Neural cell (in vitro differentiated cells): ENCODE measurements at regions not wholly inside any gene's neighbourhood (a gene's known extent, or its start where the extent isn't known, plus 50 kb on each side); places are given as distances from the start of the nearest gene placed in this dataset.

Experiments used
- H2AFZ ChIP-seq: fragments of 200-600, 300-800 bp; sonication (generic), shearing (Covaris generic); 2 replicates; pipeline ENCODE4 v1.6.0; 2014; ENCODE audit warnings: low read depth, mild to moderate bottlenecking, antibody characterized with exemption, low read length, moderate library complexity
- H3F3A ChIP-seq: fragments of 200-600 bp; shearing (Covaris generic); 2 replicates; pipeline ENCODE4 v1.6.1; 2016; ENCODE audit warnings: mild to moderate bottlenecking, moderate library complexity, mixed read lengths, antibody characterized with exemption, low read length; ENCODE audit not compliant: insufficient read depth, poor library complexity, severe bottlenecking
- H3K27ac ChIP-seq: fragments of 200-600, 300-800 bp; sonication (generic), shearing (Covaris generic); 2 replicates; pipeline ENCODE4 v1.5.1; 2014; ENCODE audit warnings: mild to moderate bottlenecking, low read length, moderate library complexity
- H3K27me3 ChIP-seq: fragments of 300-800, 200-600 bp; sonication (generic), shearing (Covaris generic); 2 replicates; pipeline ENCODE4 v1.6.0; 2014; ENCODE audit warnings: mild to moderate bottlenecking, low read depth, low read length, moderate library complexity; ENCODE audit not compliant: insufficient read depth
- H3K36me3 ChIP-seq: fragments of 300-800, 200-600 bp; sonication (generic), shearing (Covaris generic); 2 replicates; pipeline ENCODE4 v1.5.1; 2014; ENCODE audit warnings: mild to moderate bottlenecking, antibody characterized with exemption, low read length, moderate library complexity; ENCODE audit not compliant: insufficient read depth
- H3K4me2 ChIP-seq: fragments of 300-800, 200-600 bp; sonication (generic), shearing (Covaris generic); 2 replicates; pipeline ENCODE4 v1.6.0; 2014; ENCODE audit warnings: mild to moderate bottlenecking, low read length
- H3K4me3 ChIP-seq: fragments of 300-800, 200-600 bp; sonication (generic), shearing (Covaris generic); 2 replicates; pipeline ENCODE4 v1.5.1; 2014; ENCODE audit warnings: mild to moderate bottlenecking, low read length, moderate library complexity
- H3K79me2 ChIP-seq: fragments of 200-600 bp; shearing (Covaris generic); replicated peaks from 2 replicates; pipeline ENCODE4 v1.6.0; 2014; ENCODE audit warnings: mild to moderate bottlenecking, low read length, moderate library complexity; ENCODE audit not compliant: insufficient read depth
- H3K9ac ChIP-seq: fragments of 300-800, 200-600 bp; sonication (generic), shearing (Covaris generic); 2 replicates; pipeline ENCODE4 v1.6.1; 2016; ENCODE audit warnings: mild to moderate bottlenecking, low read length, mixed read lengths
- H3K9me2 ChIP-seq: fragments of 200-600 bp; shearing (Covaris generic); 2 replicates; pipeline ENCODE4 v1.6.1; 2016; ENCODE audit warnings: mild to moderate bottlenecking, low read length, mixed read lengths; ENCODE audit not compliant: insufficient read depth
- H3K9me3 ChIP-seq: fragments of 200-600, 300-800 bp; sonication (generic), shearing (Covaris generic); 2 replicates; pipeline ENCODE4 v1.6.1; 2016; ENCODE audit warnings: mild to moderate bottlenecking, mixed run types, low read length, moderate library complexity, mixed read lengths
- H4K20me1 ChIP-seq: fragments of 200-600 bp; shearing (Covaris generic); 2 replicates; pipeline ENCODE4 v1.6.1; 2016; ENCODE audit warnings: mild to moderate bottlenecking, mixed run types; ENCODE audit not compliant: insufficient read depth
- EP300 ChIP-seq: fragments of 450-650 bp; conservative IDR thresholded peaks from 2 replicates; pipeline ENCODE4 v1.6.1; 2014; ENCODE audit warnings: antibody characterized with exemption, mild to moderate bottlenecking, moderate library complexity; ENCODE audit not compliant: poor library complexity, severe bottlenecking
- EZH2 ChIP-seq: fragments of 200-600, 300-800 bp; shearing (Covaris generic), sonication (generic); IDR thresholded peaks from 2 replicates; pipeline ENCODE4 v1.6.1; 2014; ENCODE audit warnings: antibody characterized with exemption, low read length, borderline replicate concordance, mild to moderate bottlenecking; ENCODE audit not compliant: insufficient read depth, poor library complexity, severe bottlenecking
- MXI1 ChIP-seq: fragments of 450-650 bp; conservative IDR thresholded peaks from 2 replicates; pipeline ENCODE4 v1.6.1; 2014; ENCODE audit warnings: antibody characterized with exemption, mild to moderate bottlenecking; ENCODE audit not compliant: poor library complexity, severe bottlenecking
- POLR2AphosphoS5 ChIP-seq: IDR thresholded peaks from 2 replicates; pipeline ENCODE4 v1.6.1; 2012
- RAD21 ChIP-seq: fragments of 450-650 bp; conservative IDR thresholded peaks from 2 replicates; pipeline ENCODE4 v1.6.1; 2014; ENCODE audit warnings: antibody characterized with exemption, mild to moderate bottlenecking, moderate library complexity
- SMC3 ChIP-seq: fragments of 450-650 bp; conservative IDR thresholded peaks from 2 replicates; pipeline ENCODE4 v1.6.1; 2014; ENCODE audit warnings: antibody characterized with exemption, mild to moderate bottlenecking, moderate library complexity; ENCODE audit not compliant: poor library complexity
- TF ChIP-seq, protein P1 (sequence below): IDR thresholded peaks from 2 replicates; pipeline ENCODE4 v1.6.1; 2012; ENCODE audit warnings: borderline replicate concordance
- TF ChIP-seq, protein P2 (sequence below): fragments of 450-650 bp; IDR thresholded peaks from 2 replicates; pipeline ENCODE4 v1.5.1; 2014; ENCODE audit warnings: antibody characterized with exemption, mild to moderate bottlenecking, moderate library complexity; ENCODE audit not compliant: poor library complexity, severe bottlenecking

DNA sequence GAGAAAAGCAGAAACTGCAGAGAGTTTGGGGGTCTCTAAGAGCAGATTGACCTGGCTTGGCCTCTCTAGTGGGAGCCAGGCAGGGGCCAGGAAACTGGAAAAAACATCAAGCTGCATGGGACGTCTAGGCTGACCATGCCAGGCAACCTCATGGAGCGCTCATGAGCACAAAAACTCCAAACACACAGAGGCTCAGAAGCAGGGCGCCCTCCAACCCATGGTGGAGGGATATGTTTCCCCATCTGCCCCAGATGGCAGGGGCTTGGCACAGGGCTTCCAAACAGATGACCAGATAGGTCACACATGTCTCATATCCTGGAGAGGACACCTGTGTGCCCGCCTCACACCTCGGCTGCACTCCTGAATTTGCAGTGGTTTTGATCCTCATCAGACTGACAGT lies 879.0 kb downstream of the UQCRFS1 start:
- Histone ChIP-seq H3K9me3 (no peaks in the 10 kb centered on the region), H3K9ac (no peak overlapping the region), H3K27me3 (no peaks in the 10 kb centered on the region), H3K27ac (no peak overlapping the region), H3F3A (no peaks in the 10 kb centered on the region), H3K36me3 (no peaks in the 10 kb centered on the region), H3K4me2 (no peak overlapping the region), H3K9me2 (no peaks in the 10 kb centered on the region), H3K79me2 (no peaks in the 10 kb centered on the region), H3K4me3 (no peak overlapping the region), H2AFZ (no peak overlapping the region), H4K20me1 (no peaks in the 10 kb centered on the region)
- no peak for TF ChIP-seq EP300

DNA sequence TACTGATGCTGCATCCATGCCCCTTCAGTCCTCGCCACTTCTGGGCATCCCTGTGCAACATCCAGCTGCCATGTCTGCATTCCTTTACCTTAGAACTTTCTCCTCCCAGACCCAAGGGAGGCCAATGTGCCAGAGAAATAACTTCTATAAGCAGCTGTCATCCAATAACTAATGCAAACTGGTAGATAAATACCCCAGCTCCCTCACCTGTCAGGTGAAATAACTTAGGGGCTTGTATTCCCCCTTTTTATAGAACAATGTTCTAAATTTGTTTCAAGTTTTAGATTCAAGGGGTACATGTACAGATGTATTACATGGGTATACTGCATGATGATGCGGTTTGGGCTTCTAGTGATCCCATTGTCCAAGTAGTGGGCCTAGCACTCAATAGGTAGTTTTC lies 880.1 kb downstream of the UQCRFS1 start:
- Histone ChIP-seq H3K9ac (no peak overlapping the region), H3K4me2 (no peak overlapping the region), H3K9me2 (no peaks in the 10 kb centered on the region), H4K20me1 (no peaks in the 10 kb centered on the region), H3K36me3 (no peaks in the 10 kb centered on the region), H3K9me3 (no peaks in the 10 kb centered on the region), H3K79me2 (no peaks in the 10 kb centered on the region), H3K27me3 (no peaks in the 10 kb centered on the region), H3K27ac (no peak overlapping the region), H3F3A (no peaks in the 10 kb centered on the region), H3K4me3 (no peak overlapping the region), H2AFZ (no peak overlapping the region)
- TF ChIP-seq MXI1 (no peak), RAD21 (no peak)

DNA sequence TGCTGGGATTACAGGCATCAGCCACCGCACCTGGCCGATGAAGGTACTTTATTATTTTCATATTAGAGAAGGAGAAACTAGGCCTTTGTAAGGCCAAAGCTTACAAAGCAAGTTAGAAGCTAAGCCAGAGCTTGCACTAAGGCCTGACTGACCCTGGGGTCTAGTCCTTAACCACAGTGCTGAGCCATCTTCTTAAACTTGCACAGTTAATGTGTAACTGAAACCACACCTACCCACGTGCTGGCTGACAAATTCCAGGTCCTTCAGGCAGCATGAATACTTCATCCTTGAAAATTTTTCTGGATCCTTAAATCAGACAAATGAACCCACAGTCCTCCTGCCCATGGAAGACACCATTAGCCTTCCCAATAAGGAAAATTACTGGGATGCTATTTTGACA lies 880.6 kb downstream of the UQCRFS1 start:
- Histone ChIP-seq H4K20me1 (no peaks in the 10 kb centered on the region), H3K79me2 (no peaks in the 10 kb centered on the region), H3K27me3 (no peaks in the 10 kb centered on the region), H3K4me3 (no peak overlapping the region), H2AFZ (no peak overlapping the region), H3K9ac (no peak overlapping the region), H3K27ac (no peak overlapping the region), H3K36me3 (no peaks in the 10 kb centered on the region), H3K9me2 (no peaks in the 10 kb centered on the region), H3K4me2 (no peak overlapping the region), H3F3A (no peaks in the 10 kb centered on the region), H3K9me3 (no peaks in the 10 kb centered on the region)
- TF ChIP-seq MXI1: no peak
- TF ChIP-seq, protein P1, sequence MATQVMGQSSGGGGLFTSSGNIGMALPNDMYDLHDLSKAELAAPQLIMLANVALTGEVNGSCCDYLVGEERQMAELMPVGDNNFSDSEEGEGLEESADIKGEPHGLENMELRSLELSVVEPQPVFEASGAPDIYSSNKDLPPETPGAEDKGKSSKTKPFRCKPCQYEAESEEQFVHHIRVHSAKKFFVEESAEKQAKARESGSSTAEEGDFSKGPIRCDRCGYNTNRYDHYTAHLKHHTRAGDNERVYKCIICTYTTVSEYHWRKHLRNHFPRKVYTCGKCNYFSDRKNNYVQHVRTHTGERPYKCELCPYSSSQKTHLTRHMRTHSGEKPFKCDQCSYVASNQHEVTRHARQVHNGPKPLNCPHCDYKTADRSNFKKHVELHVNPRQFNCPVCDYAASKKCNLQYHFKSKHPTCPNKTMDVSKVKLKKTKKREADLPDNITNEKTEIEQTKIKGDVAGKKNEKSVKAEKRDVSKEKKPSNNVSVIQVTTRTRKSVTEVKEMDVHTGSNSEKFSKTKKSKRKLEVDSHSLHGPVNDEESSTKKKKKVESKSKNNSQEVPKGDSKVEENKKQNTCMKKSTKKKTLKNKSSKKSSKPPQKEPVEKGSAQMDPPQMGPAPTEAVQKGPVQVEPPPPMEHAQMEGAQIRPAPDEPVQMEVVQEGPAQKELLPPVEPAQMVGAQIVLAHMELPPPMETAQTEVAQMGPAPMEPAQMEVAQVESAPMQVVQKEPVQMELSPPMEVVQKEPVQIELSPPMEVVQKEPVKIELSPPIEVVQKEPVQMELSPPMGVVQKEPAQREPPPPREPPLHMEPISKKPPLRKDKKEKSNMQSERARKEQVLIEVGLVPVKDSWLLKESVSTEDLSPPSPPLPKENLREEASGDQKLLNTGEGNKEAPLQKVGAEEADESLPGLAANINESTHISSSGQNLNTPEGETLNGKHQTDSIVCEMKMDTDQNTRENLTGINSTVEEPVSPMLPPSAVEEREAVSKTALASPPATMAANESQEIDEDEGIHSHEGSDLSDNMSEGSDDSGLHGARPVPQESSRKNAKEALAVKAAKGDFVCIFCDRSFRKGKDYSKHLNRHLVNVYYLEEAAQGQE: no peak
- no peak for TF ChIP-seq EP300
- no peak for TF ChIP-seq POLR2AphosphoS5
- no peak for TF ChIP-seq SMC3
- TF ChIP-seq, protein P2, sequence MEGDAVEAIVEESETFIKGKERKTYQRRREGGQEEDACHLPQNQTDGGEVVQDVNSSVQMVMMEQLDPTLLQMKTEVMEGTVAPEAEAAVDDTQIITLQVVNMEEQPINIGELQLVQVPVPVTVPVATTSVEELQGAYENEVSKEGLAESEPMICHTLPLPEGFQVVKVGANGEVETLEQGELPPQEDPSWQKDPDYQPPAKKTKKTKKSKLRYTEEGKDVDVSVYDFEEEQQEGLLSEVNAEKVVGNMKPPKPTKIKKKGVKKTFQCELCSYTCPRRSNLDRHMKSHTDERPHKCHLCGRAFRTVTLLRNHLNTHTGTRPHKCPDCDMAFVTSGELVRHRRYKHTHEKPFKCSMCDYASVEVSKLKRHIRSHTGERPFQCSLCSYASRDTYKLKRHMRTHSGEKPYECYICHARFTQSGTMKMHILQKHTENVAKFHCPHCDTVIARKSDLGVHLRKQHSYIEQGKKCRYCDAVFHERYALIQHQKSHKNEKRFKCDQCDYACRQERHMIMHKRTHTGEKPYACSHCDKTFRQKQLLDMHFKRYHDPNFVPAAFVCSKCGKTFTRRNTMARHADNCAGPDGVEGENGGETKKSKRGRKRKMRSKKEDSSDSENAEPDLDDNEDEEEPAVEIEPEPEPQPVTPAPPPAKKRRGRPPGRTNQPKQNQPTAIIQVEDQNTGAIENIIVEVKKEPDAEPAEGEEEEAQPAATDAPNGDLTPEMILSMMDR: no peak
- TF ChIP-seq EZH2: no peak
- TF ChIP-seq RAD21: no peak
